GM18507 (cell line): ENCODE measurements at regions not wholly inside any gene's neighbourhood (a gene's known extent, or its start where the extent isn't known, plus 50 kb on each side); places are given as distances from the start of the nearest gene placed in this dataset.

Experiments used
- DNase-seq: peaks from one replicate; pipeline ENCODE4 v3.0.0; 2011; ENCODE audit warnings: low read depth; ENCODE audit not compliant: insufficient read length; ENCODE audit errors: extremely low spot score
- FAIRE-seq: peaks from 2 replicates; lab custom pipeline; 2011; peaks lifted over from hg19 to GRCh38; lab: Jason Lieb, UNC

DNA sequence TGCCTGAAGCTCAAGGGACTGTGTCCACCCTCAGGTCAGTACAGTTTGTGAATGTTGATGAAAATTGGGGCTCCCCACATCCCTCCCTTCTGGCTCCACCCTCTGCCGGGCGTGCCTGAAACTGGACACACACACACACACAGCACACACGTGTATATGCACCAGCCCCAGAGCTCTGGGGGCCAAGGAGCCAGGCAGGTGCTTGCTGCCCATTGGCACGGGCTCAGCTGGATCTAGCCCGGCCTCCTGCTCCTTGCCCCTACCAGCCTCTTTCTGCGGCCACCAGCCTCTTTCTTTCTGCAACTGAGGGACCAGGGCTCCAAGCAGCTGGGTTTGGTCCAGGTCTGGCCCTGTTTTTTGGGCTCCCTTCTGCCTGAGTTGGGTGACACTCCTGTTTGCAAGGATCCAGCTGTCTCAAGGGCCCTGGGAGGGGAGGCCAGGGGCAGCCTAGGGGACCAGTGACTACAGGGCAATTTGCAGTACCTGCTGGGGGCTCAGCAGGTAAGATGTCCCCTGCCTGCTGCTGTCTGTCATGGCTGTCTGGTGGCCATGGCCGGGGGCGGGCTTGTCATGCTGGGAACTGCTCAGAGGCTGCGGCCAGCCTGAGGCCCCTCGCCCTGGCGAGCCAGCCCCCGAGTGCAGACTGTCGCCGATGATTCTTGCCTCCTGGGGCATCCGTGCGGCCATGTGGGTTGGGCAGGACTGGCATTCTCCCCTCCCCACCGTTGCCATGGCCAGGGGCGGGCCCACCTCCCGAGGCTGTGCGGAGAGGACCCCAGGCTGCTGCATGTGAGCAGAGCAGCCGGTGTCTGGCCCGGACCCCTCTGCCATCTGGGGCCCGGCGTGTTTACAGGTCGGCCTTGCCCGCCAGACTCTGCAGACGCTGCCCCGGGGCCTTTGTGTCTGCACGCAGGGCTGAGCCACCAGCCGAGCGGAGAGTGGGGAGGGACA, 51.5 kb upstream of the PPARA start:
- no peak for FAIRE-seq
- DNase-seq: no peak

DNA sequence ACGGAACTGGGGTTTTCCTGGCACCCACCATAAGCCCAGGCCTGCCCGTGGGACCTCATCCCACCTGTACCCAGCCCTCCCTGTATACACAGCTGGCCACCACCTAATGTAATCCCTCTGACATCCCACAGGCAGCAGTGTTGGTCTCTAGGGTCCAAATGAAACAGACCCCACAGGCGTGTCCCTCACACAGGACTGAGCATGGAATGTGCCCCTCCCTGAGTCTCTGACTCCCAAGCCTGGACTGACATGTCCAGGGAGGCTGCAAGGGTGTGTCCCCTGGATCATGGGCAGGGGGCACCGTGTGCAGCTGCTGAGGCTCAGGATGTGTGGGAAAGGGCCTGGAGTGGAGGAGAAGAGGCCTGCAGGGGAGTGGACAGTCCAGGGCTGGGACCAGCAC, 50.6 kb upstream of the PPARA start:
- FAIRE-seq (no peak), DNase-seq (no peak)

DNA sequence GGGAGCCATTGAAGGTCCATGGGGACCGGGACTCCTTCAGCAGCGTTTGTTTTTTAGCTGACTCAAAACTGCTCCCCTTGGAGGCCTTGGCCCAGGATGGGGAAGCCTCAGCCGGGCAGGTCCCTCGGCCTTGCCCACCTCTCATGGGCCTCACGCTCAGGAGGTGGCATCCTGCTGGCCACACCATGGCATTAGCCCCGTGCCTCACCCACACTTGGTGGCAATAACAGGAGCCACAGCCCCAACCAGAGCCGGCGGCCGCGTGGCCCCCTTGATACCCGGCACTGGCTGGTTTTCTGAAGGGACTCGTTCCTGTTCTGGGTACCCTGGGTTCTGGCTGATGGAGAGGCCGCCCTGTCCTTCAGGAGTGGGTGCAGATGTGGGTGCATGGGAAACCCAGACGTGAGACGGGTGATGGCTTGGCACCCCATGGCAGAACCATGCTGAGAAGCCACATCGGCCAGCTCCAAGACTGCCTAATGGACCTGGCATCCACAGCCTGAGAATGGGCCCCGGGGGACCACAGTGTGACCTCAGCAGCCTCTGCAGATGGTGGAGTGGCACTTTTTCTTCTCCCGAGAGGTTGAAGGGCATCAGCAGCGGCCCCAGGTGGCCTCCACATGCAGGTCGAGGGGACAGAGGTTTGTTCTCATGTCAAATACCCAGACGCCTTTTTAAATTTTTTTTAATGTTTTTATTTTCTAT, 49.8 kb upstream of the PPARA start:
- DNase-seq: no peak
- no peak for FAIRE-seq
